ENCODE measurements at regions not wholly inside any gene's neighbourhood (a gene's known extent, or its start where the extent isn't known, plus 50 kb on each side); places are given as distances from the start of the nearest gene placed in this dataset.
A peak's percentile ranks its signal among the peaks of the same experiment; 100 is the strongest.

GRCh38 chr16:66152823-66153393 is 213.6 kb upstream of the CDH5 start:
- Mint-ChIP-seq H3K4me1 (ENCODE audit: low read depth) (peaks cover 23% of the 10 kb centered on the region), H3K9me3 (no peaks in the 10 kb centered on the region), H3K4me3 (peak overlapping the region; percentile 22; the same call in 1 of the 2 replicates), H3K36me3 (ENCODE audit: low read depth) (no peaks in the 10 kb centered on the region), H3K27me3 (ENCODE audit: insufficient read depth) (peaks cover 13% of the 10 kb centered on the region), H3K27ac (peak overlapping the region; percentile 40; the same call in 1 of the 2 replicates)
- peak; percentile 28 for DNase-seq
- TF ChIP-seq CTCF (IDR thresholded peaks at IDR 0.05), result no peak

GRCh38 chr16:66152181-66152580 is 214.3 kb upstream of the CDH5 start:
- DNase-seq, result no peak
- H3K27ac Mint-ChIP-seq, result no peak overlapping the region
- H3K4me3 Mint-ChIP-seq, result no peak overlapping the region
- H3K9me3 Mint-ChIP-seq, result no peaks in the 10 kb centered on the region
- no peaks in the 10 kb centered on the region for H3K36me3 Mint-ChIP-seq (ENCODE audit: low read depth)
- TF ChIP-seq CTCF (IDR thresholded peaks at IDR 0.05), result no peak
- H3K4me1 Mint-ChIP-seq (ENCODE audit: low read depth), result peaks cover 23% of the 10 kb centered on the region
- peaks cover 16% of the 10 kb centered on the region for H3K27me3 Mint-ChIP-seq (ENCODE audit: insufficient read depth)

- no peak for DNase-seq
- TF ChIP-seq CTCF (IDR thresholded peaks at IDR 0.05), result no peak
- Mint-ChIP-seq H3K9me3 (no peaks in the 10 kb centered on the region), H3K27ac (no peak overlapping the region), H3K4me1 (ENCODE audit: low read depth) (peaks cover 23% of the 10 kb centered on the region), H3K36me3 (ENCODE audit: low read depth) (no peaks in the 10 kb centered on the region), H3K27me3 (ENCODE audit: insufficient read depth) (peaks cover 15% of the 10 kb centered on the region), H3K4me3 (no peak overlapping the region)
Measured at GRCh38 chr16:66150698-66151482, 215.6 kb upstream of the CDH5 start.

GRCh38 chr16:66147291-66147690 is 219.2 kb upstream of the CDH5 start:
- Mint-ChIP-seq H3K4me1 (ENCODE audit: low read depth) (peaks cover 9% of the 10 kb centered on the region), H3K9me3 (no peaks in the 10 kb centered on the region), H3K4me3 (no peak overlapping the region), H3K27me3 (ENCODE audit: insufficient read depth) (peaks cover 19% of the 10 kb centered on the region), H3K36me3 (ENCODE audit: low read depth) (no peaks in the 10 kb centered on the region), H3K27ac (no peak overlapping the region)
- DNase-seq, result no peak
- TF ChIP-seq CTCF (IDR thresholded peaks at IDR 0.05), result no peak

GRCh38 chr16:66146798-66147197 is 219.7 kb upstream of the CDH5 start:
- Mint-ChIP-seq H3K27ac (no peak overlapping the region), H3K4me3 (no peak overlapping the region), H3K27me3 (ENCODE audit: insufficient read depth) (peaks cover 21% of the 10 kb centered on the region), H3K36me3 (ENCODE audit: low read depth) (no peaks in the 10 kb centered on the region), H3K4me1 (ENCODE audit: low read depth) (peaks cover 7% of the 10 kb centered on the region; the same call in 1 of the 2 replicates), H3K9me3 (no peaks in the 10 kb centered on the region)
- TF ChIP-seq CTCF (IDR thresholded peaks at IDR 0.05), result no peak
- no peak for DNase-seq
